SK-N-SH treated with all-trans-retinoic acid at 6 μM for 48 hours (cell line): ENCODE measurements at regions not wholly inside any gene's neighbourhood (a gene's known extent, or its start where the extent isn't known, plus 50 kb on each side); places are given as distances from the start of the nearest gene placed in this dataset.

Experiments
- ARNTL ChIP-seq: fragments of 450-650 bp; formaldehyde crosslinking; IDR thresholded peaks from 2 replicates; pipeline ENCODE4 v1.5.0; 2020; ENCODE audit warnings: low read depth, mild to moderate bottlenecking, moderate library complexity, borderline replicate concordance
- CREB5 ChIP-seq: fragments of 250-450 bp; sonication (Bioruptor Pico); IDR thresholded peaks from 2 replicates; pipeline ENCODE4 v1.5.1; 2020; ENCODE audit warnings: low read depth, mild to moderate bottlenecking, moderate library complexity
- CSRNP3 ChIP-seq: fragments of 250-450 bp; sonication (Bioruptor Pico); IDR thresholded peaks from 2 replicates; pipeline ENCODE4 v1.5.1; 2021; ENCODE audit warnings: mild to moderate bottlenecking, moderate library complexity
- ESRRG ChIP-seq: fragments of 250-450 bp; sonication (Bioruptor Pico); IDR thresholded peaks from 2 replicates; pipeline ENCODE4 v1.6.1; 2021; ENCODE audit warnings: mild to moderate bottlenecking
- TCF4 ChIP-seq: fragments of 250-450 bp; sonication (Bioruptor Pico); IDR thresholded peaks from 2 replicates; pipeline ENCODE4 v1.8.0; 2021; ENCODE audit warnings: mild to moderate bottlenecking, moderate library complexity, borderline replicate concordance
- ZNF565 ChIP-seq: fragments of 450-650 bp; formaldehyde crosslinking; conservative IDR thresholded peaks from 2 replicates; pipeline ENCODE4 v1.5.0; 2020; ENCODE audit warnings: low read depth, mild to moderate bottlenecking, moderate library complexity
- ZNF70 ChIP-seq: fragments of 450-650 bp; formaldehyde crosslinking; IDR thresholded peaks from 2 replicates; pipeline ENCODE4 v1.5.0; 2020; ENCODE audit warnings: mild to moderate bottlenecking, moderate library complexity
- ZNF8 ChIP-seq: fragments of 450-650 bp; formaldehyde crosslinking; IDR thresholded peaks from 2 replicates; pipeline ENCODE4 v1.5.0; 2020; ENCODE audit warnings: mild to moderate bottlenecking, moderate library complexity

- TF ChIP-seq CSRNP3 (CRISPR knock-in tag): no peak
- TF ChIP-seq CREB5 (CRISPR knock-in tag): no peak
- no peak for TF ChIP-seq ZNF565 (CRISPR knock-in tag)
- TF ChIP-seq TCF4 (CRISPR knock-in tag): no peak
- TF ChIP-seq ZNF8: no peak
- TF ChIP-seq ESRRG (CRISPR knock-in tag): no peak
- no peak for TF ChIP-seq ZNF70 (CRISPR knock-in tag)
- no peak for TF ChIP-seq ARNTL (CRISPR knock-in tag)
Observed at GRCh38 chr3:126292318-126293070, 64.7 kb downstream of the KLF15 start.
